DMS 273 (cell line): ENCODE measurements at regions not wholly inside any gene's neighbourhood (a gene's known extent, or its start where the extent isn't known, plus 50 kb on each side); places are given as distances from the start of the nearest gene placed in this dataset.
"Not testable (repeated sequence)": the region's sequence is repeated elsewhere in the genome, so short reads cannot be mapped to it uniquely, and the experiment has no call there.

ENCODE experiments used
- DNase-seq: peaks from one replicate; lab custom pipeline; 2025; ENCODE audit not compliant: unreplicated experiment; lab: John Stamatoyannopoulos, UW

DNA sequence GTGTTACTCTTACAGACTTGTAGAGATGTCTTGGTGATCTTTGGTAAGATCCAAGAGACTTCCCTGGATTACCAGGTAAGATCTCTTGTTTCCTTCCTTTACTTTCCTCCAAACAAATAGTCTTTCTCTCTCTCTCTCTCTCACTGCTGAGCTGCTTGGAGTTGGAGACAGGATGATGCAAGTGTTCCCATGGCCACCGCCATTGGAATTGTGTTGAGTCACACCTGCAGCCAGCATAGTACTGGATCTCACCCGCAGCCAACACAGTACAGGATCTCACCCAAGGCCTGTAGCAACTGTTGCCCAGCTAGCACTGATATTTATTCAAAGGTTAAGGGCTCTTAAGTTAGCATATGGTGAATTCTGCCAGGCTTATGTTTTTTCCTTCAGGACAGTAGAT is 1080.9 kb downstream of the FAT4 start:
- DNase-seq, result peak; percentile 4

DNA sequence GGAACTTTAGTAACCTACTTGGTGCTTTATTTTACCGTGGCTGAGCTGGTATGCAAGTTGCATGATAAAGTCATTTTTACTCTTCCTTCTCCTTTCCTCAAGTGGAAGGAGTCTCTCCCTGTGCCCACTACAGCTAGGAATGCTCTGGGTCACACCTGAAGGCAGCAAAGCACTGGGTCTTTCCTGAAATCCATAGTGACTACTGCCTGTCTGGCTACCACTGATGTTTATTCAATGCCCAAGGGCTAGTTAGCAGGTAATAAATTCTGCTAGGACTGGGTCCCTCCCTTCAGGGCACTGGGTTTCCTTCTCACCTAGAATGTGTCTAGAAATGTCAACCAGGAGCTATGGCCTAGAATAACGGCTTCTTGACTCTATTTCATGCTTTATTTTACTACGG is 1081.4 kb downstream of the FAT4 start:
- no peak for DNase-seq

DNA sequence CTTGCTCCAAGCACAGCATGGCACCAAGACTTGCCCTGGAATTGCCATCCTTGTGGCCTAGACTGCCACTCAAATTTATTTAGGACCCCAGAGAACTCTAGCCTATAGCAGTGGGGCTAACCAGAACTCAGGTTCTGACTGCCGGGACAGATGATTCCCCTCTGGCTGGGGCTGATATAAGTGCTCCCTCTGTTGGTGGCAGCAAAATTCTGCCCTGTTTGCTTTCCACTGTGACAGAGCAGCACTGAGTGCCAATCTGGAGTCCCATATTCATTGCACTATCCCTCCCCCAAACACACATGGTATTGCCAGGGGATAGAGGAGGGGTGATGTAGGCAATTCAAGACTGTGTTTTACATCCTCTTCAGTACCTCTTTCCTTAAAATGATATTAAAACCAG is 1081.9 kb downstream of the FAT4 start:
- DNase-seq, result no peak

DNA sequence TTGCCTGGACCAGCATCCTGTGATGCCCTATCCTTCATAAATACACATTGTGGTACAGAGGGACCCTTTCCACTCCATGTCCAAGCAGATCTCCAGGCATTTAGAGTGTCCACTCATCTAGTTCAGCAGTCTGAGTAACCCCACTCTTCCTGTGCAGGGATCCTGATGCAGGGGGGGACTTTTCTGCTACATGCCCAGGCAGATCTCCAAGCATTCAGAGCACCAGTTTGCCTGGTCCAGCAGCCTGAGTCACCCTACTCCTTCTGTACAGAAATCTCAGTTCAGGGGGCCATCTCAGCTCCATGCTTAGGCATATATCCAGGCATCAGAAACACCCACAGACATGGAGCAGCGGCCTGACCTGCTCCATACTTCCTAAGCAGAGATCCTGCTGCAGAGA is 1089.8 kb downstream of the FAT4 start:
- no peak for DNase-seq

DNA sequence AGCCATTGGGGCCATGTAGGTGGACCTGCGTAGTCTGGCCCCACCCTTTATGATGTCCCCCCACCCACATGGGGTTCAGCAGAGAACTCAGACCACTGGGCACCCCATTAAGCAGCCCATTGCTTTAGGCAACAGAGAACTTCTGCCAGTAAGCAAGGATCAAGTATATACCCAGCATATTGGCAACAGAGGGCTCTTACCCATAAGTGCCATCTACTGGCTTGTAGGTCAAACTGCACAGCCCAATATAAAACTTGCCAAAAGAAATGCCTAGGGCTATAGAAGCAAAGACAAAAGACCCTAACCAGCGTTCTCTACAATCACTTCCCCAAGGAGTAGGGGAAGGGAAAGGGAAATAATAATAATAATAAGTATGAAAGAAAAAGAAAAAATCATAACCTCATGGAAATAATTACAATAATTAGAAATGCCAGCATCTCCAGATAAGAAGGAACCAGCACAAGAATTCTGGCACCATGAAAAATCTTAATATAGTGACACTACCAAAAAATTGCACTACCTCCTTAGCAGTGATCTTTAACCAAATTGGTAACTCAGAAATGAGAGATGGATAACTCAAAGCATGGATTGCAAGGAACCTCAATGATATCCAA is 1090.7 kb downstream of the FAT4 start:
- peak; percentile 41 for DNase-seq

DNA sequence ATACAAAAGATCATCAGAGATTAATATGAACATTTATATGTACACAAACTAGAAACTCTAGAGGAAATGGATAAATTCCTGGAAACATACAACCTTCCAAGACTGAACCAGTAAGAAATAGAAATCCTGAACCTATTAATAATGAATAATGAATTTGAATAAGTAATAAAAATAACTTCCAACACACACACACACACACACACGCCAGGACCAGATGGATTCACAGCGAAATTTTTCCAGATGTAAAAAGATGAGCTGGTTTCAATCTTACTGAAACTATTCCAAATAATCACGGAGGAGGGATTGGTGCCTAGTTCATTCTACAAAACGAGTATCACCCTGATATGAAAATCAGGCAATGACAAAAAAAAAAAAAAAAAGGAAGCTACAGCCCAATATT is 1095.0 kb downstream of the FAT4 start:
- DNase-seq, result no peak

DNA sequence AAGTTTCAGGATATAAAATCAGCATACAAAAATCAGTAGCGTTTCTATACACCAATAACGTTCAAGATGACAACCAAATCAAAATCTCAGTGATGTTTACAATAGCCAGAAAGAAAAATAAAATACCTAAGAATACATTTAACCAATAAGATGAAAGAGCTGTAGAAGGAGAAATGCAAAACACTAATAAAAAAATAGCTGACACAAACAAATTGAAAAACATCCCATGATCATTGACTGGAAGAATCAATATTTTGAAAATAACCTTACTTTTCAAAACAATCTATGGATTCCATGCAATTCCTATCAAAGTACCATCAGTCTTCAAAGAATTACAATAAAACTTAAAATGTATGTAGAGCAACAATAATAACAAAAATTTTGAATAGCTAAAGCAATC is 1096.3 kb downstream of the FAT4 start:
- no peak for DNase-seq

DNA sequence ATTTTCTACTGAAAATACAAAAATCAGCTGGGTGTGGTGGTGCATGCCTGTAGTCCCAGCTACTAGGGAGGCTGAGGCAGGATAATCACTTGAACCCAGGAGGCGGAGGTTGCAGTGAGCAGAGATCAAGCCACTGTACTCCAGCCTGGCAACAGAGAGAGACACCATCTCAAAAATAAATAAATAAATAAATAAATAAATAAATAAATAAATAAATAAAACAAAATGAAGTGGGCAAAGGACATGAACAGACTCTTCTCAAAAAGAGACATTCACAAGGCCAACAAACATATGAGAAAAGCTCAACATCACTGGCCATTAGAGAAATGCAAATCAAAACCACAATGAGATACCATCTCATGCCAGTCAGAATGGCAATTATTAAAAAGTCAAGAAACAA is 1097.6 kb downstream of the FAT4 start:
- DNase-seq, result not testable (repeated sequence)

DNA sequence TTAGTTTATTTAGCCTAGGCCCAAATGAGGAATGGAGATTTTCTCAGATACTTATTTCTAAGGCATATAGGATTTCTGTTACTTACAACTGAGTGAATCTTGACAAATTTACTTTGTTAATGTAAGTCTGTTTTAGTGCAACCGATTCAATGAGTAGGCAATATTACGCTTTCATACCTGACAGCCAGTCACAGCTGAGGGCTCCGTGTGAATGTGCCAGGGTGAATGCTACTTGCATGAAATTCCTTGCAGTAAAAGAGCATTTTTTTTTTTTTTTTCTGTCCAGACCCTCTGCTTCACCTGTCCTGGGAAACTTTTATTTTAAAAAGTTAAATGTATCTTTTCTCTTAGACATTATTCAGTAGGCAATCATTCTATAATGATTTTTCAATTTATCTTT is 1100.0 kb downstream of the FAT4 start:
- DNase-seq, result no peak

DNA sequence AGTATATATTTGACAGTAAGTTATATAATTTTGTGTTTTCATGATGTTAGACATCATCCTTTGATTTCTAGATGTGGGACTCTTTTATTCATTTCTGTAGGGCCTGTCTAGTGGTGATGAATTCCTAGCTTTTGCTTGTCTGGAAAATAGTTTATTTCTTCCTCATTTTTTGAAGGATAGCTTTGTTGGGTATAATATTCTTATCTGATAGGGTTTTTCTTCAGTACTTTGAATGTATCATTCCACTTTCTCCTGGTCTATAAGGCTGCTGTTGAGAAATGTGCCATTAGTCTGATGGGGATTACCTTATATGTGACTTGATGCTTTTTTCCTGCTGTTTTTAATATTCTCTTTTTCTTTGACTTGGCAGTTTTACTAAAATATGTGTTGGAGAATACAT is 1104.5 kb downstream of the FAT4 start:
- no peak for DNase-seq

DNA sequence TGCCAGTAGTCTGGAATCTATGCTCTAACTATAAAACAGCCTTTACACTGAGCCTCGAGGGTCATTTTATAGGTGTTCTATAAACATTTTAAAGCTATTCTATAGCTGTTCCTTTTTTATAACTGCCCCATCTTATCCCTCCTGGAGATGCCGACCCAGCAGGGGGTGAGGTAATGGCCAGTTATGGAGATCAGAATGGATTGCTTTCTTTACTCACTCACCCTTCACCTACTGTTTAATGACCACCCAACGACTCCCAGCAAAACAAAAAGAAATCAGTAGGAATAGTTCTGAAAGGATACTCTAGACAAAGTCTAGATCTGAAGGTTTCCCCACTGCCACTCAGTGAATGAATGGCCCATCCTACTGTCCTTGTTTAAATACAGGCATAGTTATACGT is 1113.1 kb downstream of the FAT4 start:
- no peak for DNase-seq

DNA sequence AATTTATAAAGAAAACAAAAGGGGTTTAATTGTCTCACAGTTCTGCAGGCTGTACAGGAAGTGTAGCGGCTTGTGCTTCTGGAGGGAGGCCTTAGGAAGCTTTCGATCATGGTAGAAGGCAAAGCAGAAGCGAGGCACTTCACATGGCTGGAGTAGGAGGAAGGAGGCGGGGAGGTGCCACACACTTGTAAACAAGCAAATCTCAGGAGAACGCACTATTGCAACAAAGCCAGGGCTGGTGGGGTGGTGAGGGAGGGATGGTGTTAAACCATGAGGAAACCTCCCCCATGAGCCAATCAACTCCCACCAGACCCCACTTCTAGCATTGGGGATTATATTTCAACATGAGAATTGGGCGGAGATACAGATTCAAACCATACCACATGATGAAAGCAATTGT is 1116.3 kb downstream of the FAT4 start:
- no peak for DNase-seq

DNA sequence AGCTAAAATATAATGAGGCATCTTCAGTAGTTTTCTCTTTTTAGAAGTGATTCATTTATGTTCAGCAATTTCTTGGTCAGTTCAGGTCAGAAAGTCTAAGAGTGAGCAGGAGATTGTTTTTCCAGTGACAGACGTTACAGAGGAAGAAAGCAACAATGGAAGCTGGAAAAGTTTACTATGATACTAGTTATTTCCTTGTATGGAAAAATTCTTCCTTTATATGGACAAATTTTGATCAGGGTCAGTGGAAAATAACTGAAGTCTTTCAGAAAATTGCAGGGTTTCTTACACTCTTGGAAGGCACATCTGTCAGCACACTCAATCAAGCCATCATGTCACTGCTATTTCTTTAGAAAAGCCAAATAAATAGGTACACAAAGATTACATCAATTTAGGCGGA is 1120.7 kb downstream of the FAT4 start:
- no peak for DNase-seq

DNA sequence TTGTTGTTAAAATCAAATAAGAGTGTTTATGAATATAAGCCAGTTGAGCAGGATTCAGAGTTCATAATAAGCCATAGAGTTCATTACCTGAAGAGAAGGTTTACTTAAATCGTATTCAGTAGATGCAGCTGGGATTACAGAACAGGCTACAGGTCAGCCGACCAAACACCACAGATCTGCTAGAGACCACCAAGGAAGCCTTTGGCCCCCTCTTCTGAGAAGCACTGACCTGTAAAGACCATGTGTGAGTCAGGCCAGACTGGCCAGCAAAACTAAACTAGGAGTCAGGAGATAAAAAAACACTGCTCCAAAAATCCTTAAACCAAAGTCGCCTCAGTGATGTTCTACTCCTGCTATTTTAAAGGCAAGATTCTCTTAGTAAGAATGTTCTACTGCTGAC is 1125.5 kb downstream of the FAT4 start:
- DNase-seq, result no peak

DNA sequence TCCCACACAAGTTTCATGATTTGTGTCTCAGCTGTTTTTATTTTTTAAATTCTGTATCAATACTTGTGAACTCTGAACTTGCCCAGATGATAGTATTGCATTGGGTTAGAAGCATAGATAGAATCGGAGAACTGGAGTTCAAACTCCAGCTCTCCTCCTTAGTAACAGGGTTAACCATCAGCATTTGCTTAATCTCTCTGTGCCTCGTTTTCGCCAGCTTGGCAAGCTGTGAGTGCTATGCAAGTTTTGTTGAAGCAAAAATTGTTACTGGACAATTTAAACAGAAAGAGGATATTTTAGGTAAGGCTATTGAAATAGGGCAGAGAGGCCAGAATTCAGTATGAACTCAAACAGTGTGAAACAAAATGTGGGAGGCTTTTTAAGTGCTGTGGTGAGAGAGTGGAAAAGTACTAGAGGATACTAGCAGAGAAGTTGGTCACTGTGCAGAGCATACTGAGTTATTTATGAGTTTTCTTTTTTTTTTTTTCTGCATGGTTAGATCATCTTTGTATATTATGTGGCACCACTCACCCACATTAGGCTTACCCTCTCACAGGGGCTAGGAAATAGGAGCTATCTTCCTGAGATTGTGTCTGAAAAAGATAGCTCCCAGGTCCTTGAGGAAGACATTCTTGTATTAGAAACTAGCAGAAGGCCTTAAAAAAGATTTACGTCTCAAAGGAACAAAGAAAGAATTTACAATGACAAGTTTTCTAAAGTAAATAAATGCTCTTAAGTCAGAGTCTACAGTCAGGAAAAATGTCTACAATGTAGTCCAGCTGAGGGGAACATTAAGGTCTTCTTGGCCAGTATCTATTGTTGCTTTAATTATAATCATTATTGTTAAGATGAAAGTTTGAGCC is 1126.6 kb downstream of the FAT4 start:
- no peak for DNase-seq

DNA sequence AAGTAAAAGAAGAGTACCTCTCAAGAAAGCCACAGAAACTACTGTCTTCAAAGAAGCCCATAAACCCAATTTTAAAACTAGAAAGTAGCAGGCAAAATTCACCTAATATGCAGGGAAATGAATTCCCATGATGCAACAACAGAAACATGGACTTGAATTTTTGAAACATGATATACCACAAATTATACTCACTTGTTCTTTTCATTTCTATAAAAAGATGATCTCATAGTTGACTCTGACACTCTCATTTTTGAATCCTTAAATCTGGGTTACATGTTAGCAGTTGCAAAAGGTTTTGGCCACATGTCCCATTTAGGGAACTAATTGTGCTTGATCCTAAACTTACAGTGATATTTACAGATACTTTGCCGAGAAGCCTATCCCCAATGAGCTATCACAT is 1130.8 kb downstream of the FAT4 start:
- DNase-seq, result no peak

DNA sequence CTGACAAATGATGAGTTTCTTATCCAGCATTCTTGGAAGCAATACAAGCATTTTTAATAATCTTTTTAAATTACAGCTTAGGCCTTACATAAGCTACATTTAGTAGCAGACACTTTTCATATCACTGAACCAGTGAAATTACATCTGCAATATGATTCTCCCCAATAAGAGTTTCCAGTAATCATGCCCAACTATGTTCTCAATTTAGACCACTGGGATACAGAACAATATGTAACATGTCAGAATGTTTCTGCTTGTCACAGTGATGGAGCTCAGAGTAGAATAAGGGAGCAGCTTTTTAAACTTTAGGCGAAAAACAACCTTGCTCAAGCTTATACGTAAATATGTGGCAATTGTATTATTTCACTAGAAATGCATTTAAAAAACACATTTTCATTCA is 1132.2 kb downstream of the FAT4 start:
- DNase-seq, result no peak

DNA sequence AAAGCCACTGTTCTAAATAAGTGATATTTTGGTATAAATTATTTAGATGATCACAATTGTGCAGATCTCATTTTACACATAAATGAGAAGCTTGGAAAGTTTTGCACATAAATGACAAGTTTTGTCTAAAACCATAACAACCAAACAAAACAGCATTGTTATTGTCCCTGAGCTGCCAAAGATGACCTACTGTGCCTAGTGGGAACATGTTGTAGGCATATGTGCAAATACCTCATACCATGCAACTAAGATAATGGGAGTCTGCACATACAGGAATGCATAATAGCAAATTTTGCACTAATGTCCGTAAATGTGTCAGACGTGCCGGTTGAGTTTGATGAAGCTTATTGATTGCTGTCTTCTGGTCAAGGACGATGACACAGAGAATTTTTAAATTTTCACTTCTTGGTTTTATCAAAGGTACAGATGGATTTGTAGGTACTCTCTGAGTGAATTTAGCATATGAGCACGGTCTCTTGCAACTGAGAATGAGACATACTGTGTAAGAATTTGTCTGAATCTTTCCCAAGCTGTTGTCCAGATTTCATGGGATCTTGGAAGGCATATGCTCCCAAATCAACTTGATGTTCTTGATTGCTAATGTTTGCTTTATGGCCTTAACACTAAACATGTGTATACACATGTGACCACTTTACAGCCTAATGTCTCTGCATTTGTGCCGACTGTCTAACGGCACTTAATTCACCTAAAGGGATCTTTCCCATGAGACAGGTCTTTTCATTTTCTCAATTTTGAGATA is 1133.5 kb downstream of the FAT4 start:
- DNase-seq, result no peak

DNA sequence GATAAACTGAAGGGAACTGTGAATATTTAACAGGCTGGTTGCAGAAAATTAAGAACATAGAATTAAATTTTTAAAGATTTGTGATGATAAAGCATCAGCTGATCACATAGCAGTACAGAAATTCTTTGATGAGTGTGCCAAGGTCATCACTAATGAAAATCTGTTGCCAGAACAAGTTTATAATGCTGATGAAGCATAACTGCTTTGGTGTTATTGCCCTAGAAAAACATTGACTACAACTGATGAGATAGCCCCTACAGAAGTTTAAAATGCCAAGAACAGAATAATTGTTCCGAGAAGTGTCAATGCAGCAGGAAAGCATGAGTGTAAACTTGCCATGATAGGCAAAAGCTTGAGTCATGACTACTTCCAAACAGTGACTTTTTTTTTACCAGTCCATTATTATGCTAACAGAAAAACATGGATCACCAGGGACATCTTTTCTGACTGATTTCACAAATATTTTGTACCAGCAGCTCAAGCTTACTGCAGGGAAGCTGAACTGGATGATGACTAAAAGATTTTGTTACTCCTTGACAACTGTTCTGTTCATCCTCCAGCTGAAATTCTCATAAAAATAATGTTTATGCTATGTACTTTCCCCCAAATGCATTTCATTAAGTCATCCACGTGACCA is 1136.6 kb downstream of the FAT4 start:
- no peak for DNase-seq

DNA sequence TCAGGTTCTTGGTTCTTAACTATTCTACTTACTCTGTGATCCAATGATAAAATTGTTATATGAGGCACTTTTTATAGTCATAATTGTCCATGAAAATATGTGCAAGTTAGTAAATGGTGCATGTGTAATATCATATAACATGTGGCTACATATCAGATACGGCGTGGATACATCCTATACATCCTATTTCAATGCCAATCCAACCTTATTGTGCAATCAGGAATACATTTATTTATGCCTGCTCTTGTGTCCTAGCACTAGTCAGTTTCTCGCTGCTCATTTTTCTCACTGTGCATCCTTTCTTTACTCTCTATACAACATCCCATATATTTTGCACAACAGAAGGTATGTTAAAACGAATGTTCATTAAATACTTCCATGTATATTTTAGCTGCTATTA is 1141.1 kb downstream of the FAT4 start:
- DNase-seq, result no peak

DNA sequence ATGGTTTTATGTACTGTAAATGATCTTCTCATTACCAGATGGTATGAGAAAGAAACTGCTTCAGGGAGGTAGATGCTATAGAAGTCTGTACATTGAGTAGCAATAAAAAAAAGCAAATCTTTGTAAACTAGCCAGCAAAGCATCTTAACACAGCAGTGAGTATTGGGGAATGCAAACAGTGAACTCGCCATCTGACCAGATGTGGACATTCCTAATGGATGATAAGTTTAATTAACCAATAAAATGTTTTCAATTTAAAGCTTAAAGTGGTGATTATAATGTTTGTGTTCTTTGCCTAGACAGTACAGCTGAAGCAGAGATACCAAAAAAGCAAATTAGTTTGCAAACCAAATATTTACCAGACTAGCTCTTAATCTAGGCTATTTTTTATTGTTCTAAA is 1144.2 kb downstream of the FAT4 start:
- DNase-seq, result peak; percentile 12

DNA sequence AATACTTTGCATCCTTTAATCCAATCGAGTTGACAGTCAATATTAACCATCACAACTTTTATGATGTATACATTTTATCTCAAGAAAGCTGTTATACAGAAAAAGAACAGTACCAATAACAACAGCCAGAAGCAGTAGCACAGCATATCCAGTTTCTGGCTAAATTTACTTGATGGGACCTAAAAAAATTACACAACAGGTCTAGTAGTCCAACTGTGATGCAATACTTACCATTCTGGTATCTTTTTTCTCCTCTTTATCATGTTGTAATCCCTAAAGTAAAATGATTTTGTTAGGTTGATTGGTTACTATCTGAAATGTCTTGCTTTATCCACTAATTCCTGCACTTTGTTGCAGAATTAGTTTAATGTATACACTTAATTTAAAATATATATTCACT is 1150.6 kb downstream of the FAT4 start:
- no peak for DNase-seq
